GM12864 (cell line): ENCODE measurements at regions not wholly inside any gene's neighbourhood (a gene's known extent, or its start where the extent isn't known, plus 50 kb on each side); places are given as distances from the start of the nearest gene placed in this dataset.

ENCODE experiments used
- DNase-seq: peaks from one replicate; pipeline ENCODE4 v3.0.0-alpha.2; 2011; ENCODE audit warnings: low read depth
- H3K4me3 ChIP-seq: 2 replicates; pipeline ENCODE4 v1.5.1; 2011; ENCODE audit warnings: mild to moderate bottlenecking, low read depth, low read length, control low read depth
- TF ChIP-seq, protein P1 (sequence below): IDR thresholded peaks from 2 replicates; pipeline ENCODE4 v1.5.1; 2011; ENCODE audit warnings: low read depth, mild to moderate bottlenecking, moderate library complexity, low read length, control low read depth, inconsistent platforms; ENCODE audit errors: missing control alignments

DNA sequence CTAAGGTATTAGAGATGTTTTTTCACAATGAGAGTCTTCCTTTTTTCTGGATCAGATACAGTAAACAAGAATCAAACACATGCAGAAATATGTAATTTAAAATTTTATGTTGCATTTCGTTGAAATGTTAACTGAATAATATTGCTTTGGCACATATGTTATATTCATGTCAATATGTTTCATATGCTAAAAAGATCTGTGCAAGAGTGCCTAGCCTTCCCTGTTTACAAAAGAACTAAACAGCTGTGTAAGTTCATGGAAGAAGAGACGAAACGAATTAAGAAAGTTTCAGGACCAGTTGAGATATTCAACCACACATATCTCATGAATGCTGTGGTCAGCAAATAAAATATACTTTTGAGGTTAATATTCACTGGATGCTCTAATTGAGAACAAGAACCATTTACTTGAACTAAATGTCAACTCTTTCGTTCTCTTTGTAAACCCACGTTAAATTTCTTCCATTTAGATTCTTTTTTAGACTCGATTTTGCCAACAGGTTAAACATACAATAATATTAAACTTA lies 289.5 kb downstream of the FOXG1 start:
- DNase-seq, result no peak
- no peak overlapping the region for H3K4me3 ChIP-seq
- TF ChIP-seq, protein P1, sequence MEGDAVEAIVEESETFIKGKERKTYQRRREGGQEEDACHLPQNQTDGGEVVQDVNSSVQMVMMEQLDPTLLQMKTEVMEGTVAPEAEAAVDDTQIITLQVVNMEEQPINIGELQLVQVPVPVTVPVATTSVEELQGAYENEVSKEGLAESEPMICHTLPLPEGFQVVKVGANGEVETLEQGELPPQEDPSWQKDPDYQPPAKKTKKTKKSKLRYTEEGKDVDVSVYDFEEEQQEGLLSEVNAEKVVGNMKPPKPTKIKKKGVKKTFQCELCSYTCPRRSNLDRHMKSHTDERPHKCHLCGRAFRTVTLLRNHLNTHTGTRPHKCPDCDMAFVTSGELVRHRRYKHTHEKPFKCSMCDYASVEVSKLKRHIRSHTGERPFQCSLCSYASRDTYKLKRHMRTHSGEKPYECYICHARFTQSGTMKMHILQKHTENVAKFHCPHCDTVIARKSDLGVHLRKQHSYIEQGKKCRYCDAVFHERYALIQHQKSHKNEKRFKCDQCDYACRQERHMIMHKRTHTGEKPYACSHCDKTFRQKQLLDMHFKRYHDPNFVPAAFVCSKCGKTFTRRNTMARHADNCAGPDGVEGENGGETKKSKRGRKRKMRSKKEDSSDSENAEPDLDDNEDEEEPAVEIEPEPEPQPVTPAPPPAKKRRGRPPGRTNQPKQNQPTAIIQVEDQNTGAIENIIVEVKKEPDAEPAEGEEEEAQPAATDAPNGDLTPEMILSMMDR, result no peak

DNA sequence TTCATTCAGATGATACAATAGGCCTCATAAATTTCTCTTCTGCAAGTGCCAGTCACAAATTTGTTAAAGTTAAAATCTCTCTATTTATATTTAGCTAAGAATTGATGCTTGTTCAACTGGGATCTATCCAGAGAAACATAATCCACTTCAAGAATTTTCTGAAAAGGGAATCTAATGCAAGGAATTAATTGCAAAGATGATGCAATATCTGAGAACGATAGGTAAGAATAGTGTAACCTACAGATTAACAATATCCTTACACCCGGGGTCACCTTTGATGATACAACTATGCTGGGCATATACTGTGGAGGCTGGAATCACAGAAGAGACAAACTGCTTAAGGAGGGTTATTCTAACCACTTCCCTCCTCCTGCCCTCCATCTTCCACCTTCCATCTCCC lies 295.1 kb downstream of the FOXG1 start:
- DNase-seq, result no peak
- TF ChIP-seq, protein P1, result no peak
- no peak overlapping the region for H3K4me3 ChIP-seq

DNA sequence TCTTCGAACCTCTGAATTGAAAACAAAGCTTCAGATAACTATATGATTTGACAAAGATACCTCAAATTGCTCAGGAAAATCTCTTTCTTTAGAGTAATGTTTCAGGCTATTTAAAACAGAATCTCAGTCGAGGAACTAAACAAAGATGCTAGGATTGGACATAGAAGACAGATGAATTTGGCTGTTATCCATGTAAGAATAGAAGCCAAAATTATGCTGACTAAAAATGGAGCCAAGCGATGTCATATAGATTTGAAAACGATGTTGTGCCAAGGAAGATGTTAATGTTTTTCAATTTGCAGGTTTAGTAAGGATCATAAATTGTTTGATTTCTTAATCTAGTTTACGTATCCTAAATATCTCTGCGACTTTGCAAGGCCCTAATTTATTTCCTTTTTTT lies 295.9 kb downstream of the FOXG1 start:
- H3K4me3 ChIP-seq, result no peak overlapping the region
- DNase-seq, result no peak
- TF ChIP-seq, protein P1, result no peak

- DNase-seq, result no peak
- TF ChIP-seq, protein P1, result no peak
- H3K4me3 ChIP-seq, result no peak overlapping the region
Observed at GRCh38 chr14:29062976-29063375, 296.4 kb downstream of the FOXG1 start.

DNA sequence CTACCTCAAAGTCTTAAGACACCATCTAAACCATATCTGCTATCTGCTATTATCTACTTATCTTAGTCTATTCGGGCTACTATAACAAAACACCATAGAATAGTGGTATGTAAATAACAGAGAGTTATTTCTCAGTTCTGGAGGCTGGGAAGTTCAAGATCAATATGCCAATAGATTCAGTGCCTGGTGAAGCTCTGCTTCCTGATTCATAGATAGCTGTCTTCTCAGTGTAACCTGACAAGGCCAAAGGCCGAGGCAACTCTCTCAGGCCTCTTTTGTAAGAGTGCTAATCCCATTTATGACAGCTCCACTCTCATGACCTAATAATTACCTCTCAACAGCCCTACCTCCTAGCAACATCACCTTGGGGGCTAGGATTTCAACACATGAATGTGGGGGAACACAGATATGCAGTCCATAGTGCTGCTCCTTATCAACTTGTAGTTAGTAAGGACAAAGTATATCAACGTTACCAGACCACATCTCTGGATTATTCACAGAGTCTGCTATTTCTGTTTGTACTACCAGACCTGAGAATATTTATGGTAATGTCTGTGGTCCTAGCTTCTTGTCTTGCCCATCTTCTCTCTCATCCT lies 297.8 kb downstream of the FOXG1 start:
- TF ChIP-seq, protein P1, result no peak
- DNase-seq, result no peak
- no peak overlapping the region for H3K4me3 ChIP-seq

DNA sequence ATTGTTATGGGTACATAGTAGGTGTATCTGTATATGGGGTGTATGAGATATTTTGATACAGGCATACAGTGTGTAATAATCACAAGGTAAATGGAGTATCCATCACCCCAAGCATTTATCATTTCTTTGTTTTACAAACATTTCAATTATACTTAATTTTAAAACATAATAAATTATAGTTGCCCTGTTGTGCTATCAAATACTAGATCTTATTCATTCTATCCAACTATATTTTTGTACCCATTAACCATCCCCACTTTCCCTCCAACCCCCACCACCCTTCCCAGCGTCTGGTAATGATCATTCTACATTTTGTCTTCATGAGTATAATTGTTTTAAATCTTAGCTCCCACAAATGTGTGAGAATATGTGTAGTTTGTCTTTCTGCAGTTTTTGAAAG lies 302.6 kb downstream of the FOXG1 start:
- DNase-seq, result no peak
- no peak overlapping the region for H3K4me3 ChIP-seq
- TF ChIP-seq, protein P1, result no peak

GRCh38 chr14:29075761-29076160 lies 309.2 kb downstream of the FOXG1 start:
- H3K4me3 ChIP-seq, result no peak overlapping the region
- TF ChIP-seq, protein P1, result no peak
- DNase-seq, result no peak
